ENCODE measurements at regions not wholly inside any gene's neighbourhood (a gene's known extent, or its start where the extent isn't known, plus 50 kb on each side); places are given as distances from the start of the nearest gene placed in this dataset.

GRCh38 chr2:8076448-8077342 lies 605.2 kb upstream of the ID2 start:
- Histone ChIP-seq H3K4me3 (IDR thresholded peaks at IDR 0.05; ENCODE audit: insufficient read depth, low read depth, low read length) (no peak overlapping the region), H3K4me2 (no peak overlapping the region), H2AFZ (ENCODE audit: low read depth) (no peak overlapping the region), H3K36me3 (ENCODE audit: insufficient read depth) (no peaks in the 10 kb centered on the region), H3K27me3 (ENCODE audit: insufficient read depth, low read depth) (no peaks in the 10 kb centered on the region), H3K4me1 (ENCODE audit: low read depth, poor library complexity, severe bottlenecking) (peaks cover 4% of the 10 kb centered on the region), H3K79me2 (ENCODE audit: insufficient read depth, low read depth) (no peaks in the 10 kb centered on the region), H4K20me1 (ENCODE audit: insufficient read depth) (no peaks in the 10 kb centered on the region), H3K27ac (no peak overlapping the region), H3K9ac (no peak overlapping the region)
- no peak for TF ChIP-seq CTCF (conservative IDR thresholded peaks at IDR 0.05; ENCODE audit: low read depth, low read length)

- no peaks in the 10 kb centered on the region for H3K79me2 ChIP-seq (ENCODE audit: insufficient read depth, low read depth)
- H3K36me3 ChIP-seq (ENCODE audit: insufficient read depth): no peaks in the 10 kb centered on the region
- H3K27ac ChIP-seq: no peak overlapping the region
- no peak overlapping the region for H3K4me2 ChIP-seq
- no peak for TF ChIP-seq CTCF (conservative IDR thresholded peaks at IDR 0.05; ENCODE audit: low read depth, low read length)
- no peaks in the 10 kb centered on the region for H3K27me3 ChIP-seq (ENCODE audit: insufficient read depth, low read depth)
- H2AFZ ChIP-seq (ENCODE audit: low read depth): no peak overlapping the region
- H3K4me3 ChIP-seq (IDR thresholded peaks at IDR 0.05; ENCODE audit: insufficient read depth, low read depth, low read length): no peak overlapping the region
- H3K9ac ChIP-seq: no peak overlapping the region
- H3K4me1 ChIP-seq (ENCODE audit: low read depth, poor library complexity, severe bottlenecking): peaks cover 4% of the 10 kb centered on the region
- H4K20me1 ChIP-seq (ENCODE audit: insufficient read depth): no peaks in the 10 kb centered on the region
Observed at GRCh38 chr2:8078705-8079104, 603.2 kb upstream of the ID2 start.

GRCh38 chr2:8080063-8080462 lies 601.8 kb upstream of the ID2 start:
- H3K79me2 ChIP-seq (ENCODE audit: insufficient read depth, low read depth): no peaks in the 10 kb centered on the region
- no peak overlapping the region for H3K4me2 ChIP-seq
- no peak overlapping the region for H2AFZ ChIP-seq (ENCODE audit: low read depth)
- H3K4me3 ChIP-seq (IDR thresholded peaks at IDR 0.05; ENCODE audit: insufficient read depth, low read depth, low read length): no peak overlapping the region
- TF ChIP-seq CTCF (conservative IDR thresholded peaks at IDR 0.05; ENCODE audit: low read depth, low read length): no peak
- peaks cover 4% of the 10 kb centered on the region for H3K4me1 ChIP-seq (ENCODE audit: low read depth, poor library complexity, severe bottlenecking)
- no peaks in the 10 kb centered on the region for H3K36me3 ChIP-seq (ENCODE audit: insufficient read depth)
- H3K27me3 ChIP-seq (ENCODE audit: insufficient read depth, low read depth): no peaks in the 10 kb centered on the region
- no peak overlapping the region for H3K9ac ChIP-seq
- H3K27ac ChIP-seq: no peak overlapping the region
- H4K20me1 ChIP-seq (ENCODE audit: insufficient read depth): no peaks in the 10 kb centered on the region

GRCh38 chr2:8081130-8081529 lies 600.7 kb upstream of the ID2 start:
- no peak overlapping the region for H3K4me3 ChIP-seq (IDR thresholded peaks at IDR 0.05; ENCODE audit: insufficient read depth, low read depth, low read length)
- H4K20me1 ChIP-seq (ENCODE audit: insufficient read depth): no peaks in the 10 kb centered on the region
- H3K4me1 ChIP-seq (ENCODE audit: low read depth, poor library complexity, severe bottlenecking): peaks cover 4% of the 10 kb centered on the region
- H3K27ac ChIP-seq: no peak overlapping the region
- no peaks in the 10 kb centered on the region for H3K27me3 ChIP-seq (ENCODE audit: insufficient read depth, low read depth)
- H2AFZ ChIP-seq (ENCODE audit: low read depth): no peak overlapping the region
- TF ChIP-seq CTCF (conservative IDR thresholded peaks at IDR 0.05; ENCODE audit: low read depth, low read length): no peak
- no peaks in the 10 kb centered on the region for H3K36me3 ChIP-seq (ENCODE audit: insufficient read depth)
- no peak overlapping the region for H3K4me2 ChIP-seq
- no peaks in the 10 kb centered on the region for H3K79me2 ChIP-seq (ENCODE audit: insufficient read depth, low read depth)
- no peak overlapping the region for H3K9ac ChIP-seq

Measured in KMS-11 (cell line).